Spleen (tissue), 7 donors: ENCODE measurements at regions not wholly inside any gene's neighbourhood (a gene's known extent, or its start where the extent isn't known, plus 50 kb on each side); places are given as distances from the start of the nearest gene placed in this dataset.
A peak's percentile ranks its signal among the peaks of the same experiment; 100 is the strongest.

Experiments used
- CTCF ChIP-seq, 11 experiments: fragments of 200-600 bp in 7 of 11; fragments of 450-650 bp in 4 of 11; sonication (generic) in 4 of 11; IDR thresholded peaks in 8 of 11; conservative IDR thresholded peaks in 3 of 11; 1 replicate in 7 of 11; 2 replicates in 4 of 11; pipeline versions ENCODE4 v1.4.0 to v1.8.0; 2016 to 2021; ENCODE audit warnings: antibody characterized with exemption in 11 of 11, inconsistent platforms in 4 of 11, mild to moderate bottlenecking in 1 of 11
- POLR2AphosphoS5 ChIP-seq, 3 donors: sonication (generic); formaldehyde crosslinking; IDR thresholded peaks; one replicate each; pipeline ENCODE4 v1.5.1; 2017; ENCODE audit warnings: antibody characterized with exemption in 3 of 3
- donor health status: DM: no; HTN: no; CAD: no; lungs with moderate emphysema.
- donor health status: DM: no; HTN: no; CAD: no.
- donor health status: DM: no; HTN: no; CAD: no.

GRCh38 chr18:34659579-34660517 lies 50.2 kb upstream of the DTNA start:
- TF ChIP-seq CTCF (IDR thresholded peaks at IDR 0.05 in 8 of 11, conservative IDR thresholded peaks at IDR 0.05 in 3 of 11) (no peak), POLR2AphosphoS5 (IDR thresholded peaks at IDR 0.05) (peak in 1 of 3 donors; percentile 77)
